Jurkat, Clone E6-1 (cell line): ENCODE measurements at regions not wholly inside any gene's neighbourhood (a gene's known extent, or its start where the extent isn't known, plus 50 kb on each side); places are given as distances from the start of the nearest gene placed in this dataset.

Source experiments
- DNase-seq: peaks from one replicate; pipeline ENCODE4 v3.0.0-alpha.2; 2011; ENCODE audit warnings: low read depth, low spot score
- H3K4me3 ChIP-seq: 2 replicates; pipeline ENCODE4 v1.5.1; 2011; ENCODE audit warnings: mild to moderate bottlenecking, low read length, control low read depth, moderate library complexity

- no peak overlapping the region for H3K4me3 ChIP-seq
- DNase-seq = no peak
These were observed 358.6 kb downstream of the TDRD3 start for GRCh38 chr13:60755380-60756163.

- DNase-seq = no peak
- no peak overlapping the region for H3K4me3 ChIP-seq
These were observed 357.4 kb downstream of the TDRD3 start for GRCh38 chr13:60754211-60755090.

DNA sequence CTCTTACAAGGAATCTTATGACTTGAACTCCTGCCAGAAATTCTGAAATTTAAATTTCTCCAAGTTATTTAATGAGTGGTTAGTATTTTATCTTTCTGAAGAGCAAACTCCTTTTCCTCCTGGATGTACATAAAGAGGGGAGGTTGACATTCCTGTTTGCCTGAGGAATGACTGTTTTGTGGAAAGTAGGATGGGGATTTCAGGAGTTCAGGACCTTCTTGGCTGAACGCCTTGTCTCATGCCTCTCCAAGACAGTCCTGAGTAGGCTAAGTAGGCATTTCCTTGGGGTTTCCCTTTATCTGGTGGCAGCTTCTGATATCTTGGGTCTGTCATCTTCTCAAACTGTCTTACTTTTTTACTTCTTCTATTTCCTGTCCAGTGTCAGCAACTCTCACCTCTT lies 356.6 kb downstream of the TDRD3 start:
- H3K4me3 ChIP-seq = no peak overlapping the region
- no peak for DNase-seq

DNA sequence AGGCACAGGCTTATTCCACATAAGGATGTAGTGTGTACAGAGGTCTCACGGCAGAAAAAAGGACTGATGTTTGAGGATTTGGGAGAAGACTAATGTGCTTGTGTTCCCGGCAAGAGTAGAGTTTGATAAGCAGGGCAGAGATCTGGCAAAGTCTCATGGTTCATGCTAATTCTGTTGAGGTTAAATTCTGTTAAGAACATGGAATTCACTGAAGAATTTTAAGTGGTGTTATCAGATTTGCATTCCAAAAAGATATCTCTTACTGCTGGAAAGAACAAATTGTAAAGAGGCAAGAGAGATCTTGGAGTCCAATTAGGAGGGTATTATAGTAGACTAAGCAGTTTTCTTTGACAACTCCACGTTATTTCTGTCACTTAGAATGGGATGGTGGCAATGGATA lies 348.3 kb downstream of the TDRD3 start:
- H3K4me3 ChIP-seq = no peak overlapping the region
- DNase-seq = no peak

DNA sequence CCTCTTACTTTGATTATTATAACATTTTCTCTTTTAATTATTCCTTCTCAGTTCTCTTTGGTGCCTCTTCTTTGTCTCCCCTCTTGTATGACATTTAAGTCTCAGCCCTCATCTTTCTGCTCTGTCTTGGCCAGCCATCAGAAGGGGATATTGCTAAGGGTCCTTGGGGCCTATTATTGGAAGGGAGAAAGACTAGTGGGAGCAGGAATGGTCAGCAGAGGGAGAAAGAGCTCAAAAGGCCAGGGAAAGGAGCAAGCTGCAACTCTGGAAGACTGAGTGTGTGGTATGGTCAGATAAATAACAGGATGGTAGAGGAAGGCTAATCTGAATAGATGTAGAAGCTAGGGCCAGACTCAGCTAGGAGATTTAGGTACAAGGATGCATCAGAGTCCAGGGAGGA lies 336.9 kb downstream of the TDRD3 start:
- no peak for DNase-seq
- H3K4me3 ChIP-seq = no peak overlapping the region

GRCh38 chr13:60727140-60727539 lies 330.1 kb downstream of the TDRD3 start:
- H3K4me3 ChIP-seq = no peak overlapping the region
- DNase-seq = no peak

GRCh38 chr13:60721063-60721462 lies 324.0 kb downstream of the TDRD3 start:
- H3K4me3 ChIP-seq = no peak overlapping the region
- DNase-seq = no peak

GRCh38 chr13:60720590-60720989 lies 323.6 kb downstream of the TDRD3 start:
- H3K4me3 ChIP-seq = no peak overlapping the region
- DNase-seq = no peak

DNA sequence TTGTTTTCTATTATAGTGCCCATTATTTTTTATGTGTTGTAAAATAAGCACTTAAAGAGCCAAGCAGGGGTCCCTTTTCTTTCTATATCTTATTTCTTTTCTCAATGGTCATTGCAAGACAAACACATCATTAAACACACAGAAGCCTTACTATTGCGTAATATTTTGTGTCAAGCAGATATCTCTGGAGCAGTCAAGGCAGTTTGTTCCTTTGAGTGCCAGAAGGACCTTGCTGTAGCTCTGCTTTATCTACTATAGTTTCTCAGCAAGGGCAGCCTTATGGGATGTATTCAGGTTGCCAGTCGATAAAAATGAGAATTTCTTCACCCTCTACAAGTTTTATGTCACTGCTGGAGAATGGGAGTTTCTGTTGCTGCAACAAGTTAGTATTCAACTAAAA lies 319.3 kb downstream of the TDRD3 start:
- no peak for DNase-seq
- H3K4me3 ChIP-seq = no peak overlapping the region

DNA sequence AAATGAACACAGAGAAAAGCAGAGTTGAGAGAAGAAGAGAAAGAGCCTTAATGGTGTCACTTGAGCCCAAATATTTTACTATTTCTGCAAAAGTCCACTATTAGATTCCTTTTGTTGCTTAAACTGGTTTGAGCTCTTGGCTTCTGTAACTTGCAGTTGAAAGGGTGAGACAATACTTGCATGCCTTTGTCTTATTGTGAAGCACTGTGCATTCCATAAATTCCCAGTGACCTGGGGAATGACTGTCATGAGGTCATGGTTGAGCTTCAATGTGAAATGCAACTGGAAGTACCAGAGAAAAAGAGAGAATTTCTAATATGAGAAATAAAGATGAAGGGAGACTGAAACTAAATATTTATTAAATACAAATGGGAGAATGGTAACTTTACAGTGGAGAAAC lies 310.9 kb downstream of the TDRD3 start:
- no peak overlapping the region for H3K4me3 ChIP-seq
- no peak for DNase-seq

GRCh38 chr13:60701895-60702294 lies 304.9 kb downstream of the TDRD3 start:
- H3K4me3 ChIP-seq = no peak overlapping the region
- no peak for DNase-seq

- DNase-seq = no peak
These were observed 304.0 kb downstream of the TDRD3 start for GRCh38 chr13:60700994-60701393.

DNA sequence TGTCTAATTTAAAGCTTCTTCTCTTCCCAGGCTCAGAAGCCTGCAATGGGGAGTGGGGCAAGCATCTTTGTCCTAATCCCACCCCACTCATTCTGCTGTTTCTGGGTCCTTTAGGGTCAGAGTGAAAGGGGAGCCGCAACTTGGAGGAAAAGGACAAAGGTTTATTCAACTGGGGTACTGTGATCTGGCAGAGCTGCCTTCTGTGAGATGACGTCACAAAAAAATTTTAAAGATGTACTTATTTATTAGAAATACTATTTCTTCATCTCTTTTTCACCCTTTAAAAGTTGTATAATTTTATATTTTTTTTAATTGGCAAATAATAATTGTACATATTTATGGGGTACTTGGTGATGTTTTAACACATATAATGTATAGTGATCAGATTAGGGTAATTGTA lies 302.6 kb downstream of the TDRD3 start:
- no peak overlapping the region for H3K4me3 ChIP-seq
- DNase-seq = no peak

More at GRCh38 chr13:60700994-60701393, 304.0 kb downstream of the TDRD3 start:
- H3K4me3 ChIP-seq = no peak overlapping the region

GRCh38 chr13:60696602-60697001 lies 299.6 kb downstream of the TDRD3 start:
- no peak for DNase-seq
- no peak overlapping the region for H3K4me3 ChIP-seq

DNA sequence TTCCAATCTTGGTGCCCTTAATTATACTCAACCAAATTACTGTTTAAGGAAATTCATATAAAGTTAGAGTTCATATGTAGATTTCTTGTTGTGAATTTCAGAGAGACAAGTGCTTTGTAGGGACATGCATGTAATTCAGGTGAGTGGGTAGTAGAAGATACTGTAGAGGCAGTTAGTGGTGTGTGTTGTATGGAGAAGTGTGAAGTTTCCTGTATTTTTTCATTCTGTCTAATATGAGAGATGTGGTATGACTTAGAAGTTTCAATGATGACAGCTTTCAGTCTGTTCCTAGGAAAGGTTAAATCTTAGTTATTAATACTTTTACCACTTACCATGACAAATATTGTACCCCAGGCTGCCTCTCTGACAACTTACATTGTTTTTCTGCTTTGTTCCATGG lies 294.2 kb downstream of the TDRD3 start:
- no peak for DNase-seq
- no peak overlapping the region for H3K4me3 ChIP-seq

DNA sequence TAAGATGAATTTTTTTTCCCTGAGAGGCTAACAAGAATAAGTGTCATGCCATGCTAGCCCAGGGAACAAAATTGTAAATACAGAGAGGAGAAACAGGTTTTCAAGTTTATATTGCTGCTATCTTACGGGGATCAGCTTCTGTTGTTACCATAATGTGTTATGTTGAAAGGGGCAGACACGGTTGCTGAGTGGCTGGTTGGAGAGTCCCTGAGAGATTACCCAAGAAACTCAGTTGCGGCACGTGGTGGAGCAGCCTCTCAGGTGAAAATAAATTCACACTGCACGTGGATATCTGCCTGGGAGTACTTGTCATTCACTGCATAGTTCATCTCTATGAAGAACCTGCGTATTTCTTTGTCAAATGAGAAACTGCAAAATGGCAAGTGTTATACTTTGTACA lies 293.6 kb downstream of the TDRD3 start:
- no peak for DNase-seq

DNA sequence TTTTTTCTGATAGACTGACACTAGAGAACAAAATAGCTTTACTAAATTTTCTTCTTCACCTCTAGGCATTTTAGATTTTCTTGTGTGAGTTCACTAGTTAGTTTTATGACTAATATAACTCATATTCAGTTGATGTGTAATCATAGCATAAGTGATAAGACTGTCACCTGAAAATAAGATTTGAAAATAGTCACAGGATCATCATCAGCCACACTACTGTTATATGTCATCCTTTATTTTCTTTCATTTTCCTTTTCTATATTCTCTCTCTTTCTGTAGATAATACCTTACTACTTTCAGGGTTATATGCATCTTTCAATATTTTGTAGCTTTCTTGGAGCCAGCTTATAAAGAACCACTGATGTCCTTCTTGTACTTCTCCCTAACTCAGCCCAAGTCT lies 292.6 kb downstream of the TDRD3 start:
- no peak overlapping the region for H3K4me3 ChIP-seq
- DNase-seq = no peak

More for the DNA sequence above, 293.6 kb downstream of the TDRD3 start:
- H3K4me3 ChIP-seq = no peak overlapping the region

DNA sequence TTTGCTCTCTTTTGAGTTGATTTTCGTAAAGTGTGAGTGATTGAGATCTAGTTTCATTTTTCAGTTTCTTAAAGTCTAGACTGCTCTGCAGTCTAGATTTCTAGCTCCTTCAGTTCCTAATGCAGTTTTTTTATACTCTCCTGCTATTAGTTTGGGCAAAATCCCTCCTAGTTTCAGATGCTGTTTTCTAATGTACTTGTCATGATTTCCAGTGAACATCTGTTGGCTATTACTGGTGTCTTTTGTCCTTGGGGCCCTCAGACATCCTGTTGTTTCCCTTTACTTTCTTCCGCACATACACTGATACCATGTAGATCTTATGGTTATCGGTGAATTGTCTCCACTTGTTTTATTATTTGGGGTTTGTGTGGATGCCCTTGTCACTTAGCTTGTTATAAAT lies 292.1 kb downstream of the TDRD3 start:
- no peak for DNase-seq
- no peak overlapping the region for H3K4me3 ChIP-seq

- DNase-seq = no peak
- no peak overlapping the region for H3K4me3 ChIP-seq
These were observed 283.1 kb downstream of the TDRD3 start for GRCh38 chr13:60679928-60680694.

- DNase-seq = no peak
- H3K4me3 ChIP-seq = no peak overlapping the region
These were observed 282.1 kb downstream of the TDRD3 start for GRCh38 chr13:60679131-60679530.
